HAP-1 (cell line): ENCODE measurements at regions not wholly inside any gene's neighbourhood (a gene's known extent, or its start where the extent isn't known, plus 50 kb on each side); places are given as distances from the start of the nearest gene placed in this dataset.
"Not testable (repeated sequence)": the region's sequence is repeated elsewhere in the genome, so short reads cannot be mapped to it uniquely, and the experiment has no call there.

Experiments
- DNase-seq, 2 experiments: peaks; one replicate each; pipeline ENCODE4 v3.0.0-alpha.2; 2016 to 2020; ENCODE audit warnings: low spot score in 2 of 2
- H3K27me3 ChIP-seq: fragments of 250-450 bp; sonication (Bioruptor Pico); 2 replicates; pipeline ENCODE4 v1.5.1; 2020; ENCODE audit warnings: low read depth, mild to moderate bottlenecking, moderate library complexity
- H3K36me3 ChIP-seq: fragments of 250-450 bp; sonication (Bioruptor Pico); replicated peaks from 2 replicates; pipeline ENCODE4 v1.5.1; 2020; ENCODE audit warnings: mild to moderate bottlenecking
- H3K4me1 ChIP-seq: fragments of 250-450 bp; sonication (Bioruptor Pico); 2 replicates; pipeline ENCODE4 v1.5.1; 2020; ENCODE audit warnings: mild to moderate bottlenecking
- H3K4me3 ChIP-seq: fragments of 250-450 bp; sonication (Bioruptor Pico); 2 replicates; pipeline ENCODE4 v1.5.1; 2020; ENCODE audit warnings: mild to moderate bottlenecking, moderate library complexity
- H3K9me3 ChIP-seq: fragments of 250-450 bp; sonication (Bioruptor Pico); 2 replicates; pipeline ENCODE4 v1.5.1; 2020; ENCODE audit warnings: mild to moderate bottlenecking, moderate library complexity
- in situ Hi-C: fragments of 300-500 bp; cut with MboI; formaldehyde crosslinking; loops from 3 replicates; pipeline ENCODE4 v1.14.3; 2020; ENCODE audit warnings: low sequenced_read_pairs, inconsistent platforms, mixed read lengths

DNA sequence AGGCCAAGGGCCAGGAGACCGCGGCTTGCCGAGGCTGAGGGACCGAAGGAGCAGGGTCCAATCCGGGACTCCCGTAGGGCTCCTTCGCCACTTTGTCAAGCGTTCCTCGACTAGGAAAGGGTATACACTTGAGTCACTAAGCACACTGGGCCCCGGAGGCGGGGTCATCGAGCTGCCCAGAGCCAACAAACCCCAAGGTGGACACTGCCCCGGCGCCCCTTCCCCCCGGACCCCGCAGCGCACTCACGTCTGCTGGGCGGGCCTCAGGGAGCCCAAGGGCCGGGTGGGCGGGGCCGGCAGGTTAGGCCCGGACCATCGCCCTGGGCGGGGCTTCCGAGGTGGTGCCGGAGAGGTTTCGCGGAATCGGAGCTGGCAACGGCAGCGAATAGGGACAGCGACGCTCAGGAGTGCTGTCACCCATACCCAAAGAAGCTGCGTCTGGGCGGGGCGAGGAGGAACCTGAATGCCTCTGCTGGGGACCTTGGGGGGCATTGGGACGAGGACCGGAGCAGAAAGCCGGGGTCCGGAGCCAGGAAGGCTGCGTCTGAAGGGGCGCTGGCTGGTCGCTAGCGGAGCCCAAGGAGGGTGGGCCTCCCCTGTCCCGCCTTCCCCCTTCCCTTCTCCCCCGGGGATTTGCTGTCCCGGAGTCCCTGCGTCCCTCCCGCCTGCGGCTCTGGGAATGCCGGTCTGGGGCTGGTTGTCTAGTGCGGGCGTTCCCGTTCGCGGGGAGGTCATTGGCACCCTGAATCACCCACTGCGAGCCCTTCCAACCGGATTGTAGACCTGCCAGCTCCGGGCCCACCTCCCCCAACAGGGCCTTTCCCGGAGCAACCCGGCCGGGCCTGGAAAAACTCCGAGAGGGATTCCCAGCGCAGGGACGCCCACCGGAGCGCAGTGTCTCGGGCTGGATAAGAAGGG lies 118.2 kb upstream of the SMURF2 start:
- H3K9me3 ChIP-seq = no peaks in the 10 kb centered on the region
- in situ Hi-C loops = no loop called here
- H3K27me3 ChIP-seq = no peaks in the 10 kb centered on the region
- no peaks in the 10 kb centered on the region for H3K36me3 ChIP-seq
- peaks cover 4% of the 10 kb centered on the region for H3K4me1 ChIP-seq
- no peak for DNase-seq
- no peak overlapping the region for H3K4me3 ChIP-seq

DNA sequence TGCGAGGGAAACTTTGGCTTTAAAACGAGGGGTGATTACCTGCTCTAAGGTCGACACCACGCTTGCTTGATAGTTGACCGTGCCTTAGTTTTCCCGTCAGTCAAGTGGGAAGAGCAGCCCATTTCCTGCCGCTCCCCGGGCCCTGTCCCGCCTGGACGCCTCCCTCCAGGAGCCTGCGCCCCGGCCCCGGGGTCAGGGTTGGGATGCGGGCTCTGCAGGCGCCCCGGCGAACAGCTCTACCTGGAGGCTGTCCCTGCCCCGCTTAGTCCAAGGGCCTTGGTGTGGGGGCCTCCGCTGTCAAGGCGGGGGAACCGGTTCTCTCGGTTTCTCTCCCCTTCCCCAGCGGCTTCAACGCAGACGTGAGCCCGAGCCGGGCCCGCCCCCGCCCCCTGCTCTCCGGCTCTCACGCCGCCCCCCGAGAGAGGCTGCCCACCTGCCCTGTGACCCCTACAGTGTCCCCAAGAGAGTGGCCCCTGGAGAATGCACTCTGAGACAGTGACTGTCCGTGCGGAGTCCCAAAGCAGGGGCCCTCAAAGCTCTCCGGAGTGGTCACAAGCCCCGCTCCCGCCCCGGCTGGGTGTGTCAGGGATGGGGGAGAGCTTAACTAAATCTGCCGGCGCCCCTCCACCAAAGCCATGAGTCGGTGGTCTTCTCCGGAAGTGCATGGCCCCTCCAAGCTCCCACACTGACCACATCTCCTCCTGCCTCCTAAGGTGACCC lies 117.4 kb upstream of the SMURF2 start:
- DNase-seq = no peak
- Histone ChIP-seq H3K27me3 (no peaks in the 10 kb centered on the region), H3K4me3 (no peak overlapping the region), H3K36me3 (no peaks in the 10 kb centered on the region), H3K9me3 (no peaks in the 10 kb centered on the region), H3K4me1 (peaks cover 4% of the 10 kb centered on the region)
- in situ Hi-C loops = no loop called here

DNA sequence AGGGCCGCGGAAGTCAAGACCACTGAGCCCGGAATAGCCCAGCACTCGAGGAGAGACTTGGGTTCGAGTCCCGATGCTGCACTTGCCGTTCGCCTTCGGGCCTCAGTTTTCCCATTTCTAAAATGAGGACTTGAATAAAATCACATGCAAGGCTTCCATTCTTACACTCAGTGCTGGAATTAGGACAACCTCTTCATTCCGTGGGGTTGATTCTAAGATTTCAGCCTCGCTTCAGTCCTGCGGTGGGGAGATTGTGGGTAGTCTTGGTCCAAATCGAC lies 116.9 kb upstream of the SMURF2 start:
- DNase-seq, H3K4me3 ChIP-seq, H3K4me1 ChIP-seq, in situ Hi-C loops, H3K36me3 ChIP-seq, H3K9me3 ChIP-seq, H3K27me3 ChIP-seq: not testable (repeated sequence)

DNA sequence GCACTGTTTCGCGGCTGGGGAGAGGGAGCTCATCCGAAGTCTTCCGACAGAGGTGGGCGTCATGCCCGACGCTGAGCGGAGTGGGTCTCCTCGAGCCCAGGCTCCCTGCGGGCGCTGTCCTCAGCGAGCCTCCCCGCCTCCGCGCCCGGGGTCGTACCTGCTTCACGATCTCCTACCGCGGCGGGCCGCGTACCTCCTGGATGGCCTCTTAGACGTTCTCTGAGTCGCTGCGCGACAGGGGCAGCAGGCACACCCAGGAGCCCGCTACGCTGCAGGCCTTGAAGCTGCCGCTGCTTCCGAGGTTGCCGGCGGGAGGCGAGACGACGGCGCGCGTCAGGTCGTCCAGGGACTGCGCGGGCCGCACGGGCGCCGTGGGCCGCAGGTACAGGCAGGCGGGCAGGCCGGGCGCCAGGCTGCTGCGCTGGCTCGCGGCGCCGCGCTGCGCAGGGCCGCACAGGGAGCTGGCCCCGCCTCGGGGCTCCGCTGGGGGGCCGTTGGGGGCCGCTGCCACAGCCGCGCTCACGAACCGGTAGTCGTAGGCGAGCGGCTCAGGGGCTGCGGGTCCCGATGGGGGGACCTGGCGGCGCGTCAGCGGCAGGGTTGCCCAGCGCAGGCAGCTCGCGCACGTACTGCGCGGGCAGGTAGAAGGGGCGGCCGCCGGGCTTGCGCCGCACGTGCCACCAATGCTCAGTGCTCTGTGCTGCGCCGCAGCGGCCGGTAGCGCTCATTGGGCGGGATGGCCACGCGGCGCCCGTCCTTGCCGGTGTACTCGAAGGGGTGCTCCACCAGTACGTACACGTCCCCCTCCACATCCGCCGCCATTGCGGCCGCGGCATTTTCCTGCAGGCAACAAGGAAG lies 116.4 kb upstream of the SMURF2 start:
- in situ Hi-C loops = no loop called here
- H3K27me3 ChIP-seq = no peaks in the 10 kb centered on the region
- no peaks in the 10 kb centered on the region for H3K36me3 ChIP-seq
- H3K9me3 ChIP-seq = no peaks in the 10 kb centered on the region
- no peak overlapping the region for H3K4me3 ChIP-seq
- no peak for DNase-seq
- H3K4me1 ChIP-seq = peaks cover 4% of the 10 kb centered on the region

DNA sequence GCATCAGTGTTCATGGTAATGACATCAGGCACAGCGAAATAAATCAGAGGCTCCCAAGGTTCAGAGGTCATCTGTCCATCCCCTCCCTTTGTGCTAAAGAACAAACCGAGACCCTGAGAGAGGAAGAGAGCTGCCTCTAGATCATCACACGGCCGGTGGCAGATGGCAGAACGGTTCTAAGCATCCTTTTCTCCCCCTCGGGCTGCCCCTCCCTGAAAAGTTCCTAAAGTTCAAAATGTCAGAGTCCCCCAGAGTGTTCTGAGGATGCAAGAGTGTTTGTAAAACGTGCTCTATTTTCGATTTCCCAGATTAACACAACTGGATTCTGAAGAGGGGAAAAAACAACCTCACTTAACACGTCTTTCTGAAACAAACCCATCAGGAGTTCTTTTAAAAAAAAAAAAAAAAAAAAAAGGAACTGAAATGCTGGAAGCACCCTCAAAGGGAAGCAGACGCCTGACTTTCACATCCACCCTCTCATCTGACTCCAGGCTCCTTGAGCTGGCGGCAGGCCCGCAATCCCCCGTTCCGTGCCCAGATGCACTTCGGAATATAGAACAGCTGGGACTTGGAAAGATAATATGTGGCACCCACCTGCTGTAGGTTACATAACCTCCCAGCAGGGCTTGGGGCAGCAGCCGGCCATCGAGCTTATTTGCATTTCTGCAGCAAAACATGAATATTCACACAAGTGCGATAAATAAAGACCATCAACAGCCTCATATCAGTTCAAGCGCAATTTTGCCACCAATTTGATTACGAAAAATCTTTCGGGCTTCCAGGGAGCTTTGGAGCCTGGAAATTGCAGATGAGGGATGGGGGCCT lies 115.5 kb upstream of the SMURF2 start:
- DNase-seq = no peak
- Histone ChIP-seq H3K4me1 (peaks cover 4% of the 10 kb centered on the region), H3K9me3 (no peaks in the 10 kb centered on the region), H3K4me3 (no peak overlapping the region), H3K36me3 (no peaks in the 10 kb centered on the region), H3K27me3 (no peaks in the 10 kb centered on the region)
- in situ Hi-C loops = no loop called here

DNA sequence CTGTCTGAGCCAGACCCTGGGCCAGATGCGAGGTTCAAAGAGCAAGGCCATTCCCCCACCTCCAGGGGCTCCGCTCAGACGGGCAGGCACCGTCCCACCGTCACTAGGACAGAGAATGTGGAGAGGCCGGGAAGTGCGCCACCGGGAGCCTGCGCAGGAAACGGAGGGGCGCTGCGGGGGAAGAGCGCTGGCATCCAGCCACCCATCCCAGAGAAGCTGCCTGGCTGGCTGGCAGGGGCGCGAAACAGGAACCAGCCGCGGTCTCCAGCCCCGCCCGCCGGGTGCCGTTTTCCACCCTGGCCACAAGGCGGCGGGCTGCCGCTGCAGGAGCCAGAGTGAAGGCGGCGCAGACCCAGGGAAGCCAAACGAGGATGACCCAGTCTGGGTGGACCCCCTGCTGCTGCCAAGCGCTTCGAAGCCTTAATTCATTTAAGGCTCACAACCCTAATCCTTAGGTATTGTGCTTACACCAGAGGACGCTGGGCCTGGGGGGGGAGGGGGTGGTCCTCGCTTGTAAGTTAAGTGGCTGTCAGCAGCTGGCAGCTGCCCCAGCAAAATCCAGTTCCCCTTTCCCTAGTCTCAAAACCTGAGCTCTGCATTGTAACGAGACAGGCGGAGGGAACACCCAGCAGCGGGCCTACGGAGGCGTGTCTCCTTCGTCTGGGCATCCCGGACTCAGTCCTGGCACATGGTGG lies 114.8 kb upstream of the SMURF2 start:
- H3K27me3 ChIP-seq, H3K9me3 ChIP-seq, H3K36me3 ChIP-seq, H3K4me1 ChIP-seq, in situ Hi-C loops: not testable (repeated sequence)
- peak; percentile 65 to 84 for DNase-seq
- peak overlapping the region; percentile 4; the same call in 1 of the 2 replicates for H3K4me3 ChIP-seq

DNA sequence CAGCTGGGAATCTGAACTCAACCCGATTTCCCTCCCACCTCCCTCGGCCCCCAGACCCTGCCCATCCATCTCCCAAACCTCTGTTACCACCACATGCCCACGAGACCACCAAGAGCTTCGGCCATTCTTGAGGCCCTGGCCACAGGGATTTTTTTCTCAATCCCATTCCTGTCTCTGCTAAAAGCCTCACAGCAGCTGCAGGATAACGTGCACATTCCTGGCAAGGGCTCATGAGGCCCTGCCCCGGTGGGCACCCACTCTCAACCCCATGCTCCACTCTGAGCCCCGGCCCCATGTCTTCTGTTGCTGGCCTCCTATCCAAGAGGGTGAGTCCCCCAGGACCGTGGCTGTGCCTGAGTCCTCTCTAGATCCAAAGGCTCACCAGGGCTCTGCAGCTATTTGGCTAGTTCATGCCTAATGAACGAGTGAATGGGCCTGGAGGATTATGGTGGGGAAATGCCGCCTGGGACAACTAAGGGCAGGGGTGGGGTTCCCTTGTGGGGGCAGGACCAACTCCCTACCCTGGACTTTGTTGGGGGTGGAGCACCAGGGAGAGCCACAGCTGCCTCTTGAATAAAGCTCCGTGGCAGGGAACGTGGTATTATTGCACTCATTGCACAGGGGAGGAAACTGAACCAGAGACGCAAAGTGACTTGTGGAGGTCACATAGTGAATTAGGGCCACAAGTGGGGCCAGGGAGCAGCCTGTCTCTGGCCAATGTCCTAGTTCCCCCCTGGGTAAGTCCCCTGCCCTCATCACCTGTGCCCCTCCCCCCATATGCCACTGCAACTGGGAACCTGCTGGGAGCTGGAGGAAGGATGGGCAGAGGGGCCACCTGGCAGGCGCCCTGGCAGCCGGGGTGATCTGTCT lies 113.8 kb upstream of the SMURF2 start:
- DNase-seq = no peak
- in situ Hi-C loops = no loop called here
- Histone ChIP-seq H3K27me3 (no peaks in the 10 kb centered on the region), H3K4me3 (no peak overlapping the region), H3K36me3 (no peaks in the 10 kb centered on the region), H3K9me3 (no peaks in the 10 kb centered on the region), H3K4me1 (peaks cover 4% of the 10 kb centered on the region)

DNA sequence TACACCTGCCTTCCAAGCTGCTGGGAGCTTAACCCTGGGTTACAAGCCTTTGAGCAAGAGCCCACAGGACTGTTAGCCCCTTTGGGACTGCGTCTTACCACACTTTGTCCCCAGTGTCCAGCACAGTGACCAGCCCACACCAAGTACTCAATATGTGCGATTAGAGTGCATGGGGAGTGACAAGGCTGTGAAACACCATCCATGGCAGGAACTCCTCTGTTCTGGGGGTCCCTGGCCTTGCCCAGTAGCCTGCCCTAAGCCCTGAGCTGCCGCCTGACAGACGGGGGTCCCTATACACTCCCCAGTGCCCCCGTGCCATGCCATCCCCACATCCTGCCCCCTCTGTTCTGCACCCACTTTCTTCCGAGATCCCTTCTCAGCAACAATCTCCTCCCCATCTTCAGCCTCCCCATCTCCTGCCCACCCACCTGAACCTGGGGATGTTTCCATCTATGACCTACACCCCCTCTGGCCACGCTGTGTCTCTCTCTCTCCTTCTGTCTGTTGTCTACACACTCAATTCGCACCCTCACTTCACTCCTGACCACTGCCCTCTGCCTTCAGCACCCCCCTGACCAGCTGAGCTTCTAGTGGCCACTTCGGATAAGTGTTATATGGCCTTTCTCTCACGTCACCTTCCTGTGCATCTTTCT lies 112.9 kb upstream of the SMURF2 start:
- in situ Hi-C loops = no loop called here
- no peak overlapping the region for H3K4me3 ChIP-seq
- H3K4me1 ChIP-seq = peaks cover 4% of the 10 kb centered on the region
- H3K27me3 ChIP-seq = no peaks in the 10 kb centered on the region
- no peaks in the 10 kb centered on the region for H3K36me3 ChIP-seq
- no peak for DNase-seq
- no peaks in the 10 kb centered on the region for H3K9me3 ChIP-seq

DNA sequence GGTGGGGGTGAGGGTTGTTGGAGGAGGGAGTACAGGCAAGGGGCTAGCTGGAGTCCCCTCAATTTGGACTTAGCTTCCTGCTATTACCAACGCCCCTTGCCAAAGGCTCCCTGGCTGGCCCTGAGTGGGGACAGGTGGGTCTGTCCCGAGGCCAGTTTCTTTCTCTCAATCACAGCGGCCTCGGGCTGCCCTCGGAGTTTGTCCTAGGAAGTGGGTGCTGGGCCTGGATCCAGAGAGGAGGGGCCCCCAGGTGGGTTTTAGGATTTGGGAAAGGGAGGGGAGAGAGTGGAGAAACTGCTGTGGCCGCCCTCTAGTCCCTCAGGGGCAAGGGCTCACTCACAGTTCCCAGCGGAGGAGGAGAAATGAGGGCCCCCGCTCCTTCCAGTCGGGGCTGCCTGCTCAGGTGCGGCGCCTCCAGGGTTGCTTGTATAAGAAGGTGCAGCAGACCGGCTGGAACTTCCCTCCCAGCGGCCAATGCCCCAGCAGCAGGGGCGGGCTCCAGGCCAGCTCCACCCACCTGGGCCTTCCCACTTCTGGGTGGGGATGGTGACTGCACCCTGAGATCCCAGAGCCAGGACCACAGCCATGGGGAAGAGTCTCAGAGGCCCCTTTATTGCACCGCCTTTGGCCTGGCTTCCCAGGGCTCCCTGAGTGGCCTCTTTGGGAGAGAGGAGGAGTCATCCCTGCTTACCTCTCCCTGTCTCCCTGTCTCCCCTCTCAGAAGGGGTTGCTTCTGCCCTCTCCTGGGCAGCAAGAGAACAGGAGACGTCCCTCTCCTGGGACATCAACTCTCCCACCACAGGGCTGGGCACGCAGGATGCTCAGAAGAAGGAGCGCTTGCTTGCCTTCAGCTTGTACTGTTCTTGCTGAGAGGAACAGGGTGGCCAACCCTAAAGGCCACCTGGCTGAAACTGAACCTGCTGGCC lies 112.0 kb upstream of the SMURF2 start:
- in situ Hi-C loops = no loop called here
- Histone ChIP-seq H3K4me1 (peaks cover 4% of the 10 kb centered on the region), H3K27me3 (no peaks in the 10 kb centered on the region), H3K36me3 (no peaks in the 10 kb centered on the region), H3K4me3 (peak overlapping the region; percentile 7; the same call in 1 of the 2 replicates), H3K9me3 (no peaks in the 10 kb centered on the region)
- peak; percentile 57 to 68 for DNase-seq

DNA sequence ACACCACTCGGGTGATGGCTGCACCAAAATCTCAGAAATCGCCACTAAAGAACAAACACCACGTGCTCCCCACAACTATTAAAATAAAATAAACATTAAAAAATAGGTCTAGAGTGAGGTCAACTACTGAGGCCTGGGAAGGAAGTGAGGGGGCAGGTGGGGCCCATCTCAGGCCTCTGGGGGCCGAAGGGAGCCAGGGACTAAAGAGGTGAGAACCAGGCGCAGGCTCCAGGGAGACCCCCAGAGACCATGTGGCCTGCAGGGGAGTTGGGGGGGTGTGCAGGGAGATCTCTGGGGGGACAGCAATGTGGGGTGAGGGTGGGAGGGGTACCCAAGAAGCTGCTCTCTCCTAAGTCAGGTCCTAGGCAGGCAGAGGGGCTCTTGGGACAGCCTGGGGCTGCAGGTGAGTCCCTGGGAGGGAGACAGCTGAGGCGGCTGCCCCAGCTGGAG lies 111.3 kb upstream of the SMURF2 start:
- Histone ChIP-seq H3K27me3 (no peaks in the 10 kb centered on the region), H3K4me1 (peaks cover 4% of the 10 kb centered on the region), H3K36me3 (no peaks in the 10 kb centered on the region), H3K4me3 (no peak overlapping the region), H3K9me3 (no peaks in the 10 kb centered on the region)
- DNase-seq = no peak
- in situ Hi-C loops = no loop called here

DNA sequence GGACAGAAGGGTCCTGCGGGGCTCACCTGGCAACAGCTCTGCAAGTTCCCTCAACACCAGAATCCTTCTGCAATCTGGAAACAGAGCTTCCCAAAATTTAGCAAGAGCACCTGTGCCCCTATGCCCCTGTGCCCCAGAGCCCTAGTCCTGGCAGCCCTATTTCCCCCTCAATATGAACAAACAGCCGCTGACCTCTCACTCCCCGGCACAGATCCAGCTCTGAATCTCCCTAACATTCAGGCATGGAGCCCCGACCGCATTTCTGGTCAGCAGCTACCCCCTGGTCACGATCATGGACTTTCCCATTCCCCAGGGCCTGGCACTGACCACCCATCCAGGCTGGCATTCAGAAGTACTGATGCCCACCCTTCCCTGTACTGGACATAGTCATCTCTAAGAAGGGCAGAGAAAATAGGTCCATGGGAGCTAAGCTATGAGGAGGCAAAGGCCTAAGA lies 110.8 kb upstream of the SMURF2 start:
- H3K9me3 ChIP-seq = no peaks in the 10 kb centered on the region

More for the DNA sequence above, 110.8 kb upstream of the SMURF2 start:
- Histone ChIP-seq H3K4me3 (no peak overlapping the region), H3K36me3 (no peaks in the 10 kb centered on the region), H3K4me1 (peaks cover 4% of the 10 kb centered on the region), H3K27me3 (no peaks in the 10 kb centered on the region)
- no peak for DNase-seq
- in situ Hi-C loops = no loop called here
